Liver (tissue), 8 donors: ENCODE measurements at regions not wholly inside any gene's neighbourhood (a gene's known extent, or its start where the extent isn't known, plus 50 kb on each side); places are given as distances from the start of the nearest gene placed in this dataset.

Source experiments
- DNase-seq: peaks from one replicate; pipeline ENCODE4 v3.0.0-alpha.2; 2017; ENCODE audit warnings: low spot score
- H3K27ac ChIP-seq, 2 donors: one replicate each; pipeline ENCODE4 v1.7.0; 2013; ENCODE audit warnings: inconsistent platforms in 2 of 2, low read length in 2 of 2, control low read depth in 1 of 2, low read depth in 1 of 2, mild to moderate bottlenecking in 1 of 2
- H3K27me3 ChIP-seq, 4 donors: one replicate each; pipeline versions ENCODE4 v1.6.1 to v1.7.0; 2013; ENCODE audit warnings: low read length in 3 of 4, inconsistent platforms in 1 of 4, mild to moderate bottlenecking in 1 of 4, moderate library complexity in 1 of 4; ENCODE audit not compliant: control insufficient read depth in 4 of 4, insufficient read depth in 4 of 4
- H3K36me3 ChIP-seq, 4 donors: one replicate each; pipeline versions ENCODE4 v1.6.1 to v1.7.0; 2013; ENCODE audit warnings: low read length in 3 of 4, mild to moderate bottlenecking in 3 of 4, low read depth in 1 of 4, moderate library complexity in 1 of 4; ENCODE audit not compliant: control insufficient read depth in 4 of 4, insufficient read depth in 3 of 4
- H3K4me1 ChIP-seq, 4 donors: one replicate each; pipeline versions ENCODE4 v1.6.1 to v1.7.0; 2013; ENCODE audit warnings: low read length in 3 of 4, mild to moderate bottlenecking in 3 of 4, moderate library complexity in 1 of 4; ENCODE audit not compliant: control insufficient read depth in 4 of 4, insufficient read depth in 4 of 4
- H3K4me3 ChIP-seq, 3 donors: one replicate each; pipeline versions ENCODE4 v1.6.1 to v1.7.0; 2013; ENCODE audit warnings: low read length in 3 of 3, control low read depth in 1 of 3, low read depth in 1 of 3, mild to moderate bottlenecking in 1 of 3
- H3K9ac ChIP-seq, 2 donors: one replicate each; pipeline ENCODE4 v1.7.0; 2013; ENCODE audit warnings: low read length in 2 of 2, mild to moderate bottlenecking in 2 of 2, moderate library complexity in 2 of 2, control low read depth in 1 of 2, low read depth in 1 of 2
- H3K9me3 ChIP-seq, 4 donors: one replicate each; pipeline versions ENCODE4 v1.6.1 to v1.7.0; 2013; ENCODE audit warnings: low read length in 3 of 4; ENCODE audit not compliant: control insufficient read depth in 4 of 4
- ATF3 ChIP-seq: IDR thresholded peaks from 2 replicates; pipeline ENCODE4 v1.6.1; 2016; ENCODE audit warnings: antibody characterized with exemption
- CTCF ChIP-seq: fragments of 150-350 bp; IDR thresholded peaks from 2 replicates; pipeline ENCODE4 v1.5.1; 2017; ENCODE audit warnings: improper control_type of control experiment, low read depth, low read length; ENCODE audit not compliant: missing input control
- EGR1 ChIP-seq, 2 donors: IDR thresholded peaks; 2 replicates each; pipeline ENCODE4 v1.6.1; 2016 to 2018; ENCODE audit warnings: antibody characterized with exemption in 2 of 2, low read depth in 2 of 2
- FOXA1 ChIP-seq: IDR thresholded peaks from 2 replicates; pipeline ENCODE4 v1.6.1; 2016; ENCODE audit warnings: antibody characterized with exemption
- FOXA2 ChIP-seq: IDR thresholded peaks from 2 replicates; pipeline ENCODE4 v1.6.1; 2016; ENCODE audit warnings: antibody characterized with exemption
- GABPA ChIP-seq, 2 donors: IDR thresholded peaks in 1 of 2; conservative IDR thresholded peaks in 1 of 2; 2 replicates each; pipeline ENCODE4 v1.6.1; 2016; ENCODE audit warnings: antibody characterized with exemption in 2 of 2, mild to moderate bottlenecking in 1 of 2, moderate library complexity in 1 of 2
- HNF4A ChIP-seq, 2 donors: conservative IDR thresholded peaks; 2 replicates each; pipeline ENCODE4 v1.6.1; 2016; ENCODE audit warnings: antibody characterized with exemption in 2 of 2, mild to moderate bottlenecking in 2 of 2
- HNF4G ChIP-seq: IDR thresholded peaks from 2 replicates; pipeline ENCODE4 v1.6.1; 2016; ENCODE audit warnings: antibody characterized with exemption
- JUND ChIP-seq, 2 donors: IDR thresholded peaks; 2 replicates each; pipeline ENCODE4 v1.6.1; 2016; ENCODE audit warnings: antibody characterized with exemption in 2 of 2
- MAX ChIP-seq: IDR thresholded peaks from 2 replicates; pipeline ENCODE4 v1.6.1; 2016; ENCODE audit warnings: antibody characterized with exemption
- NR2F2 ChIP-seq: IDR thresholded peaks from 2 replicates; pipeline ENCODE4 v1.6.1; 2016; ENCODE audit warnings: antibody characterized with exemption
- RAD21 ChIP-seq, 2 donors: IDR thresholded peaks; 2 replicates each; pipeline ENCODE4 v1.6.1; 2016; ENCODE audit warnings: antibody characterized with exemption in 2 of 2, mild to moderate bottlenecking in 2 of 2
- REST ChIP-seq: IDR thresholded peaks from 2 replicates; pipeline ENCODE4 v1.6.1; 2016; ENCODE audit warnings: antibody characterized with exemption, mild to moderate bottlenecking
- RXRA ChIP-seq, 2 donors: IDR thresholded peaks; 2 replicates each; pipeline ENCODE4 v1.6.1; 2017 to 2018; ENCODE audit warnings: antibody characterized with exemption in 2 of 2, mild to moderate bottlenecking in 1 of 2
- SP1 ChIP-seq: IDR thresholded peaks from 2 replicates; pipeline ENCODE4 v1.6.1; 2018; ENCODE audit warnings: antibody characterized with exemption, mild to moderate bottlenecking
- TAF1 ChIP-seq: conservative IDR thresholded peaks from 2 replicates; pipeline ENCODE4 v1.6.1; 2016; ENCODE audit warnings: antibody characterized with exemption, mild to moderate bottlenecking
- YY1 ChIP-seq: IDR thresholded peaks from 2 replicates; pipeline ENCODE4 v1.6.1; 2016; ENCODE audit warnings: antibody characterized with exemption, mild to moderate bottlenecking
- ZBTB33 ChIP-seq: IDR thresholded peaks from 2 replicates; pipeline ENCODE4 v1.6.1; 2016; ENCODE audit warnings: antibody characterized with exemption
- WGBS: extraction: QIAGEN DNeasy Blood & Tissue Kit; methylation state at CpG from one replicate; pipeline ENCODE4 v1.1.7; 2013; 5-methylcytosine and 5-hydroxymethylcytosine counted together
- donor health status: healthy.
- donor health status: healthy.
- donor health status: healthy.
- donor health status: healthy.
- donor health status: healthy.

- H3K36me3 ChIP-seq = no peaks in the 10 kb centered on the region
- WGBS = 70% methylated on average over 4 of the region's 4 CpGs
- H3K4me1 ChIP-seq = no peaks in the 10 kb centered on the region
- TF ChIP-seq CTCF = no peak
- no peak for TF ChIP-seq YY1
- no peak for TF ChIP-seq EGR1 (IDR thresholded peaks at IDR 0.05; ENCODE audit: low read depth in 2 of 2)
- no peak overlapping the region for H3K4me3 ChIP-seq
- no peaks in the 10 kb centered on the region for H3K9me3 ChIP-seq
- H3K27me3 ChIP-seq = no peaks in the 10 kb centered on the region
- no peak overlapping the region for H3K9ac ChIP-seq
- H3K27ac ChIP-seq = no peak overlapping the region
- no peak for DNase-seq
These were observed 908.0 kb downstream of the QKI start for GRCh38 chr6:164322533-164322932.

GRCh38 chr6:164321297-164321696, 906.8 kb downstream of the QKI start:
- Histone ChIP-seq H3K27ac (no peak overlapping the region), H3K36me3 (no peaks in the 10 kb centered on the region), H3K9me3 (no peaks in the 10 kb centered on the region), H3K9ac (no peak overlapping the region), H3K4me3 (no peak overlapping the region), H3K27me3 (no peaks in the 10 kb centered on the region), H3K4me1 (no peaks in the 10 kb centered on the region)
- 70% methylated on average over 4 of the region's 4 CpGs for WGBS
- no peak for DNase-seq
- no peak for TF ChIP-seq YY1
- TF ChIP-seq FOXA2 = no peak
- TF ChIP-seq GABPA (IDR thresholded peaks at IDR 0.05 in 1 of 2, conservative IDR thresholded peaks at IDR 0.05 in 1 of 2) = no peak
- no peak for TF ChIP-seq ATF3
- no peak for TF ChIP-seq ZBTB33
- no peak for TF ChIP-seq TAF1
- TF ChIP-seq HNF4A (conservative IDR thresholded peaks at IDR 0.05) = no peak
- TF ChIP-seq MAX = no peak
- no peak for TF ChIP-seq NR2F2
- no peak for TF ChIP-seq SP1
- TF ChIP-seq FOXA1 = no peak
- TF ChIP-seq JUND (IDR thresholded peaks at IDR 0.05) = no peak
- no peak for TF ChIP-seq RAD21 (IDR thresholded peaks at IDR 0.05)
- no peak for TF ChIP-seq HNF4G
- TF ChIP-seq EGR1 (IDR thresholded peaks at IDR 0.05; ENCODE audit: low read depth in 2 of 2) = no peak
- TF ChIP-seq REST = no peak
- TF ChIP-seq CTCF = no peak
- no peak for TF ChIP-seq RXRA (IDR thresholded peaks at IDR 0.05)
